T follicular helper cell (primary cell): ENCODE measurements at regions not wholly inside any gene's neighbourhood (a gene's known extent, or its start where the extent isn't known, plus 50 kb on each side); places are given as distances from the start of the nearest gene placed in this dataset.

Source experiments
- DNase-seq: peaks from one replicate; pipeline ENCODE4 v3.0.0-alpha.2; 2020; ENCODE audit warnings: low read depth

GRCh38 chr13:58048670-58049069 is 417.1 kb downstream of the PCDH17 start:
- no peak for DNase-seq

- DNase-seq: no peak
Observed at GRCh38 chr13:58051396-58051795, 419.9 kb downstream of the PCDH17 start.

- DNase-seq: no peak
Observed at GRCh38 chr13:58051807-58052375, 420.3 kb downstream of the PCDH17 start.

- DNase-seq: no peak
Observed at GRCh38 chr13:58056426-58056825, 424.9 kb downstream of the PCDH17 start.

- no peak for DNase-seq
Observed at GRCh38 chr13:58059624-58060023, 428.1 kb downstream of the PCDH17 start.

GRCh38 chr13:58080806-58081205 is 449.3 kb downstream of the PCDH17 start:
- no peak for DNase-seq

GRCh38 chr13:58081301-58081820 is 449.8 kb downstream of the PCDH17 start:
- no peak for DNase-seq

GRCh38 chr13:58083064-58083463 is 451.5 kb downstream of the PCDH17 start:
- no peak for DNase-seq

- DNase-seq: no peak
Observed at GRCh38 chr13:58085274-58085673, 453.7 kb downstream of the PCDH17 start.

GRCh38 chr13:58085819-58086218 is 454.3 kb downstream of the PCDH17 start:
- DNase-seq: no peak

GRCh38 chr13:58087566-58087965 is 456.0 kb downstream of the PCDH17 start:
- DNase-seq: no peak

- no peak for DNase-seq
Observed at GRCh38 chr13:58093394-58093793, 461.9 kb downstream of the PCDH17 start.

- no peak for DNase-seq
Observed at GRCh38 chr13:58097831-58098230, 466.3 kb downstream of the PCDH17 start.

GRCh38 chr13:58119351-58119750 is 487.8 kb downstream of the PCDH17 start:
- no peak for DNase-seq

GRCh38 chr13:58119804-58120203 is 488.3 kb downstream of the PCDH17 start:
- no peak for DNase-seq

- no peak for DNase-seq
Observed at GRCh38 chr13:58126496-58126895, 495.0 kb downstream of the PCDH17 start.

GRCh38 chr13:58134012-58134411 is 502.5 kb downstream of the PCDH17 start:
- DNase-seq: no peak

- no peak for DNase-seq
Observed at GRCh38 chr13:58134525-58134924, 503.0 kb downstream of the PCDH17 start.

- no peak for DNase-seq
Observed at GRCh38 chr13:58142952-58143351, 511.4 kb downstream of the PCDH17 start.

GRCh38 chr13:58144616-58145015 is 513.1 kb downstream of the PCDH17 start:
- DNase-seq: no peak

GRCh38 chr13:58151452-58151851 is 519.9 kb downstream of the PCDH17 start:
- no peak for DNase-seq

- no peak for DNase-seq
Observed at GRCh38 chr13:58160980-58161379, 529.4 kb downstream of the PCDH17 start.

GRCh38 chr13:58165617-58166016 is 534.1 kb downstream of the PCDH17 start:
- DNase-seq: no peak

GRCh38 chr13:58181111-58181510 is 549.6 kb downstream of the PCDH17 start:
- DNase-seq: no peak
